ENCODE measurements at regions not wholly inside any gene's neighbourhood (a gene's known extent, or its start where the extent isn't known, plus 50 kb on each side); places are given as distances from the start of the nearest gene placed in this dataset.

- H2AK5ac ChIP-seq (ENCODE audit: low read depth, low read length), result no peak overlapping the region
- no peak overlapping the region for H3K9ac ChIP-seq (replicated peaks in 1 of 4; ENCODE audit: extremely low read depth in 1 of 4, low read depth in 3 of 4, low read length in 3 of 4)
- H2BK120ac ChIP-seq (replicated peaks; ENCODE audit: low read depth, low read length), result no peak overlapping the region
- no peak overlapping the region for H2BK5ac ChIP-seq (ENCODE audit: low read depth, low read length)
- ChIA-PET POLR2A (ENCODE audit: partially characterized antibody) (no interaction called here), CTCF (ENCODE audit: partially characterized antibody) (no interaction called here)
- no peak overlapping the region for H3K4me2 ChIP-seq (ENCODE audit: insufficient read depth in 1 of 2, low read depth in 2 of 2, low read length in 2 of 2)
- no peaks in the 10 kb centered on the region for H3K36me3 ChIP-seq (ENCODE audit: control insufficient read depth in 2 of 4, insufficient read depth in 4 of 4, low read length in 3 of 4)
- H3K79me2 ChIP-seq (ENCODE audit: control insufficient read depth in 1 of 2, insufficient read depth in 2 of 2, low read length in 2 of 2), result no peaks in the 10 kb centered on the region
- H3K9me3 ChIP-seq (ENCODE audit: insufficient read depth in 2 of 2, low read depth in 1 of 2, low read length in 1 of 2), result no peaks in the 10 kb centered on the region
- no peak overlapping the region for H3K14ac ChIP-seq (ENCODE audit: insufficient read length)
- no peak overlapping the region for H3K18ac ChIP-seq (ENCODE audit: extremely low read depth, low read length)
- H3K79me1 ChIP-seq (ENCODE audit: low read depth, low read length), result no peaks in the 10 kb centered on the region
- H3K4me1 ChIP-seq (replicated peaks in 1 of 4; ENCODE audit: control insufficient read depth in 3 of 4, insufficient read depth in 4 of 4, low read length in 3 of 4), result no peaks in the 10 kb centered on the region
- no peak for FAIRE-seq
- H4K5ac ChIP-seq (ENCODE audit: insufficient read length, low read depth, low read length), result no peak overlapping the region
- no peaks in the 10 kb centered on the region for H3K27me3 ChIP-seq (replicated peaks in 1 of 4; ENCODE audit: control insufficient read depth in 3 of 4, extremely low read depth in 1 of 4, insufficient read depth in 3 of 4, low read length in 3 of 4)
- H3K56ac ChIP-seq (replicated peaks; ENCODE audit: insufficient read length, low read depth, low read length), result no peak overlapping the region
- no peak overlapping the region for H4K8ac ChIP-seq (ENCODE audit: extremely low read depth, insufficient read depth, low read length)
- H2AFZ ChIP-seq (ENCODE audit: low read length), result no peak overlapping the region
- no peak for DNase-seq (ENCODE audit: low read depth in 1 of 2, low spot score in 2 of 2)
- H3K23ac ChIP-seq (ENCODE audit: insufficient read length), result no peak overlapping the region
- no peak overlapping the region for H3K27ac ChIP-seq (ENCODE audit: low read depth, low read length)
- no peaks in the 10 kb centered on the region for H3K23me2 ChIP-seq (ENCODE audit: low read depth, low read length)
- H2BK20ac ChIP-seq (ENCODE audit: low read length), result no peak overlapping the region
- no peak overlapping the region for H3K4ac ChIP-seq (replicated peaks; ENCODE audit: insufficient read length, low read depth, low read length)
- no peaks in the 10 kb centered on the region for H4K20me1 ChIP-seq (replicated peaks in 1 of 2; ENCODE audit: control insufficient read depth in 1 of 2, insufficient read depth in 2 of 2, low read length in 2 of 2)
- H4K91ac ChIP-seq (replicated peaks; ENCODE audit: insufficient read length, low read length), result no peak overlapping the region
- 84% methylated on average over 3 of the region's 3 CpGs; no CpG with 5 or more reads in 1 of the 2 experiments for WGBS, 2 experiments (ENCODE audit: extremely low coverage in 1 of 2, insufficient coverage in 1 of 2, insufficient read length in 1 of 2, insufficient replicate concordance in 2 of 2, low coverage in 1 of 2, low lambda C conversion rate in 2 of 2, missing lambda C conversion rate in 1 of 2)
- H3K4me3 ChIP-seq (ENCODE audit: extremely low read depth in 1 of 4, insufficient read depth in 2 of 4, low read depth in 3 of 4, low read length in 4 of 4), result no peak overlapping the region
- no peak overlapping the region for H2BK15ac ChIP-seq (ENCODE audit: low read length)
- H2BK12ac ChIP-seq (ENCODE audit: low read depth, low read length), result no peak overlapping the region
- TF ChIP-seq KDM1A (IDR thresholded peaks at IDR 0.05; ENCODE audit: borderline replicate concordance, low read length) (no peak), E2F6 (IDR thresholded peaks at IDR 0.05) (no peak), RXRA (IDR thresholded peaks at IDR 0.05; ENCODE audit: insufficient read depth, low read depth, low read length) (no peak), YY1 (IDR thresholded peaks at IDR 0.05; ENCODE audit: low read depth, low read length) (no peak), SP1 (IDR thresholded peaks at IDR 0.05; ENCODE audit: low read depth, low read length) (no peak), CHD2 (IDR thresholded peaks at IDR 0.05; ENCODE audit: low read length) (no peak), EGR1 (IDR thresholded peaks at IDR 0.05; ENCODE audit: borderline replicate concordance, low read depth, low read length) (no peak), POLR2A (IDR thresholded peaks at IDR 0.05; ENCODE audit: control extremely low read depth in 1 of 2, low read depth in 2 of 2, low read length in 2 of 2) (no peak), TBP (IDR thresholded peaks at IDR 0.05; ENCODE audit: low read depth, low read length) (no peak), RAD21 (IDR thresholded peaks at IDR 0.05 in 1 of 2, conservative IDR thresholded peaks at IDR 0.05 in 1 of 2; ENCODE audit: low read depth in 2 of 2, low read length in 2 of 2) (no peak), CEBPB (IDR thresholded peaks at IDR 0.05; ENCODE audit: low read depth, low read length) (no peak), ASH2L (IDR thresholded peaks at IDR 0.05; ENCODE audit: low read length) (no peak), ATF3 (IDR thresholded peaks at IDR 0.05; ENCODE audit: insufficient read depth, low read depth, low read length) (no peak), EP300 (IDR thresholded peaks at IDR 0.05; ENCODE audit: borderline replicate concordance in 1 of 2, low read depth in 2 of 2, low read length in 2 of 2) (no peak), CTBP2 (IDR thresholded peaks at IDR 0.05; ENCODE audit: borderline replicate concordance, insufficient read depth, insufficient read length, low read length) (no peak)
These were observed 1028.3 kb upstream of the NR2F2 start for GRCh38 chr15:95302206-95302605.

Measured in H1 (cell line).